ENCODE measurements at regions not wholly inside any gene's neighbourhood (a gene's known extent, or its start where the extent isn't known, plus 50 kb on each side); places are given as distances from the start of the nearest gene placed in this dataset.

- TF ChIP-seq CTCF (IDR thresholded peaks at IDR 0.05) = no peak
- TF ChIP-seq ZFX (IDR thresholded peaks at IDR 0.05; ENCODE audit: borderline replicate concordance) = no peak
Measured at GRCh38 chr6:165976684-165977083, 191.0 kb downstream of the TBXT start.
